GM12878 (cell line): ENCODE measurements at regions not wholly inside any gene's neighbourhood (a gene's known extent, or its start where the extent isn't known, plus 50 kb on each side); places are given as distances from the start of the nearest gene placed in this dataset.

Experiments
- ATF7 ChIP-seq: fragments of 450-650 bp; IDR thresholded peaks from 2 replicates; pipeline ENCODE4 v1.6.1; 2016; ENCODE audit warnings: low read depth, mild to moderate bottlenecking
- BCL11A ChIP-seq: IDR thresholded peaks from 2 replicates; pipeline ENCODE4 v1.6.1; 2011; ENCODE audit warnings: low read depth, low read length
- CTCF ChIP-seq, 3 experiments: IDR thresholded peaks in 2 of 3; conservative IDR thresholded peaks in 1 of 3; 2 replicates each; pipeline ENCODE4 v1.5.1; 2011; ENCODE audit warnings: low read depth in 3 of 3, low read length in 3 of 3, mild to moderate bottlenecking in 3 of 3, control low read depth in 2 of 3, moderate library complexity in 2 of 3, inconsistent platforms in 1 of 3, mixed read lengths in 1 of 3; ENCODE audit not compliant: control insufficient read depth in 2 of 3, insufficient read depth in 1 of 3; ENCODE audit errors: extremely low read depth in 1 of 3
- EGR1 ChIP-seq, 2 experiments: IDR thresholded peaks; 1 replicate in 1 of 2; 2 replicates in 1 of 2; pipeline ENCODE4 v1.6.1; 2011 to 2012; ENCODE audit warnings: low read depth in 2 of 2, low read length in 2 of 2, borderline replicate concordance in 1 of 2, mild to moderate bottlenecking in 1 of 2, moderate library complexity in 1 of 2
- EZH2 ChIP-seq: IDR thresholded peaks from 2 replicates; pipeline ENCODE4 v1.6.1; 2012; ENCODE audit warnings: low read depth, mild to moderate bottlenecking, control low read depth, inconsistent platforms, low read length, borderline replicate concordance; ENCODE audit not compliant: control insufficient read depth
- KDM1A ChIP-seq: fragments of 200-600 bp; sonication (generic); IDR thresholded peaks from 2 replicates; pipeline ENCODE4 v1.6.1; 2016; ENCODE audit warnings: borderline replicate concordance
- MEF2B ChIP-seq: fragments of 450-650 bp; IDR thresholded peaks from 2 replicates; pipeline ENCODE4 v1.6.1; 2018; ENCODE audit warnings: mild to moderate bottlenecking, moderate library complexity; ENCODE audit not compliant: partially characterized antibody, poor library complexity, severe bottlenecking
- SUZ12 ChIP-seq: fragments of 200-600 bp; sonication (generic); IDR thresholded peaks from one replicate; pipeline ENCODE4 v1.6.1; 2018; ENCODE audit warnings: antibody characterized with exemption, mild to moderate bottlenecking; ENCODE audit not compliant: unreplicated experiment
- TF ChIP-seq, protein P1 (sequence below): IDR thresholded peaks from 2 replicates; pipeline ENCODE4 v1.6.1; 2011; ENCODE audit warnings: low read depth, low read length, improper control_type of control experiment, borderline replicate concordance

DNA sequence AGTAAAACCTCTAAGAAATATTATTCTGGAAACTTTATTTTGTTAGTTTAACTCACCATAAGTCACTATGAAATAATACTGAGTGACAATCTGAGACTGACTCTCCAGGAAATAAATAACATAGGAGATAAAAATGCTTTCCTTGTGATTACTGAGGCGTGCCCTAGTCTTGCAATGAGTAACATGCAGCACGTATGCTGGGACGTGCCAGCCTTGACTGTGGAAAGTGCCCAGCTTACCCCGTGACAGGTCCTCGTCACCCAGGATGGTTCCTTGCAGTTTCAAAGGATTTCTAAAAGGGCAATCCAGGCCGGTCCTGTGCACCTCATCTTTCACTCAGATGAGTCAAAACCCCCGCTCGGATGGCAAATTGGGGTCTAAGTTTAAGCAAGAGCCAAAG lies 720.8 kb upstream of the ADAMTS16 start:
- TF ChIP-seq MEF2B = no peak
- no peak for TF ChIP-seq CTCF (IDR thresholded peaks at IDR 0.05 in 2 of 3, conservative IDR thresholded peaks at IDR 0.05 in 1 of 3; ENCODE audit: control insufficient read depth in 2 of 3, extremely low read depth in 1 of 3, insufficient read depth in 1 of 3, low read depth in 3 of 3, low read length in 3 of 3)
- no peak for TF ChIP-seq EZH2
- TF ChIP-seq ATF7 = no peak
- no peak for TF ChIP-seq BCL11A
- TF ChIP-seq, protein P1, sequence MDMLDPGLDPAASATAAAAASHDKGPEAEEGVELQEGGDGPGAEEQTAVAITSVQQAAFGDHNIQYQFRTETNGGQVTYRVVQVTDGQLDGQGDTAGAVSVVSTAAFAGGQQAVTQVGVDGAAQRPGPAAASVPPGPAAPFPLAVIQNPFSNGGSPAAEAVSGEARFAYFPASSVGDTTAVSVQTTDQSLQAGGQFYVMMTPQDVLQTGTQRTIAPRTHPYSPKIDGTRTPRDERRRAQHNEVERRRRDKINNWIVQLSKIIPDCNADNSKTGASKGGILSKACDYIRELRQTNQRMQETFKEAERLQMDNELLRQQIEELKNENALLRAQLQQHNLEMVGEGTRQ = no peak
- no peak for TF ChIP-seq EGR1 (IDR thresholded peaks at IDR 0.05; ENCODE audit: borderline replicate concordance in 1 of 2, low read depth in 2 of 2, low read length in 2 of 2)
- no peak for TF ChIP-seq SUZ12
- no peak for TF ChIP-seq KDM1A
